HPDE6-E6E7 (cell line): ENCODE measurements at regions not wholly inside any gene's neighbourhood (a gene's known extent, or its start where the extent isn't known, plus 50 kb on each side); places are given as distances from the start of the nearest gene placed in this dataset.
A peak's percentile ranks its signal among the peaks of the same experiment; 100 is the strongest.
"Not testable (repeated sequence)": the region's sequence is repeated elsewhere in the genome, so short reads cannot be mapped to it uniquely, and the experiment has no call there.

Experiments
- DNase-seq: peaks from one replicate; pipeline ENCODE4 v3.0.0; 2011; ENCODE audit warnings: missing footprints; ENCODE audit errors: extremely low spot score

GRCh38 chr4:156411531-156411930 lies 457.9 kb upstream of the CTSO start:
- DNase-seq: no peak

- DNase-seq: no peak
Observed at GRCh38 chr4:156408749-156409148, 455.1 kb upstream of the CTSO start.

- DNase-seq: no peak
Observed at GRCh38 chr4:156401371-156401770, 447.7 kb upstream of the CTSO start.

GRCh38 chr4:156396534-156396933 lies 442.9 kb upstream of the CTSO start:
- no peak for DNase-seq

GRCh38 chr4:156391325-156391653 lies 437.6 kb upstream of the CTSO start:
- no peak for DNase-seq

GRCh38 chr4:156390599-156391324 lies 437.1 kb upstream of the CTSO start:
- DNase-seq: no peak

GRCh38 chr4:156388826-156389225 lies 435.2 kb upstream of the CTSO start:
- no peak for DNase-seq

- peak; percentile 2 for DNase-seq
Observed at GRCh38 chr4:156378033-156378665, 424.5 kb upstream of the CTSO start.

- DNase-seq: no peak
Observed at GRCh38 chr4:156377036-156377710, 423.5 kb upstream of the CTSO start.

GRCh38 chr4:156374894-156375293 lies 421.2 kb upstream of the CTSO start:
- no peak for DNase-seq

- DNase-seq: no peak
Observed at GRCh38 chr4:156374069-156374468, 420.4 kb upstream of the CTSO start.

GRCh38 chr4:156367502-156367901 lies 413.8 kb upstream of the CTSO start:
- DNase-seq: not testable (repeated sequence)

GRCh38 chr4:156362581-156362980 lies 408.9 kb upstream of the CTSO start:
- DNase-seq: no peak

- no peak for DNase-seq
Observed at GRCh38 chr4:156347412-156348075, 393.9 kb upstream of the CTSO start.

GRCh38 chr4:156346959-156347385 lies 393.3 kb upstream of the CTSO start:
- no peak for DNase-seq

GRCh38 chr4:156344397-156344796 lies 390.7 kb upstream of the CTSO start:
- no peak for DNase-seq

- DNase-seq: no peak
Observed at GRCh38 chr4:156336511-156336910, 382.8 kb upstream of the CTSO start.

- no peak for DNase-seq
Observed at GRCh38 chr4:156335721-156336120, 382.1 kb upstream of the CTSO start.

GRCh38 chr4:156330436-156331031 lies 376.9 kb upstream of the CTSO start:
- no peak for DNase-seq

- DNase-seq: no peak
Observed at GRCh38 chr4:156329779-156330178, 376.1 kb upstream of the CTSO start.

- no peak for DNase-seq
Observed at GRCh38 chr4:156328882-156329281, 375.2 kb upstream of the CTSO start.

- no peak for DNase-seq
Observed at GRCh38 chr4:156326246-156326645, 372.6 kb upstream of the CTSO start.
